ENCODE measurements at regions not wholly inside any gene's neighbourhood (a gene's known extent, or its start where the extent isn't known, plus 50 kb on each side); places are given as distances from the start of the nearest gene placed in this dataset.

DNA sequence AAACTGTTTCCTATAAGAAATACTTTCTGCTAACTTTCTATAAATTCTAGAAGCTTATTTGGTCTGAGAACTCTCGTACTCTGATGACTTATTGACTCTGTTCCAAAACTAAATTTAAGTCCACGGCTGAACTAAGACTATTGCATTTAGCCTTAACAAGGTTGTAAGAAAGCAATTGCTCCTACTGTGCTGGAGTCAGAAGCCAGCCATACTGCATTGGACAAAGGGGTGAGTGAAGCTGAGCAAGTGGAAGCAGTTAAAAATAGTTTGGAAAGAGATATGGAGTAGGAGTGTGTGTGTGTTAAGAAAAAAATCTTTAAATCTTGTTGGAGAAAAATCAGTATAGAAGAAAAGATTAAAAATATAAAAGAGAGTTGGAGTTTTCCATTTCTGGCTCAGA lies 1360.1 kb upstream of the CELF2 start:
- no peak for DNase-seq (ENCODE audit: low read depth in 2 of 2, low spot score in 1 of 2)

GRCh38 chr10:9668411-9668810 lies 1349.3 kb upstream of the CELF2 start:
- DNase-seq (ENCODE audit: low read depth in 2 of 2, low spot score in 1 of 2) = no peak

DNA sequence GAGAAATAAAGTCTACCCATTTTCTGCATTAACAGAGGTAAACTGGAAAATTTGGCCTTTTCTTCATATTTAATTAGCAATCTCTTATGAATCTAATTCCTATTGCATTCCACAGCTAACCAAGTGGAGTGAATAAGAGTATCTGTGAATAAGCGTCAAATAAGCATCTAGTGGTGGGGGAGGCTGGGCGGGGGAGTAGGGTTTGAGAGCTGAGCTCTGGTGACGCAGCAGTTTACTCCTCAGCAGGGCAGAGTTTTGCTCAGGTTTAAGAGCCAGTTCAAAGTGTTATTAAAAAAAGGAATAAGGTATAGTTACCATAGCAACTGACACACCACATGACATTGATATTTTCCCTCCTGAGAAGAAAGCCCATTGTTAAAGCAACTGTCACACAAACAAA lies 1346.8 kb upstream of the CELF2 start:
- no peak for DNase-seq (ENCODE audit: low read depth in 2 of 2, low spot score in 1 of 2)

DNA sequence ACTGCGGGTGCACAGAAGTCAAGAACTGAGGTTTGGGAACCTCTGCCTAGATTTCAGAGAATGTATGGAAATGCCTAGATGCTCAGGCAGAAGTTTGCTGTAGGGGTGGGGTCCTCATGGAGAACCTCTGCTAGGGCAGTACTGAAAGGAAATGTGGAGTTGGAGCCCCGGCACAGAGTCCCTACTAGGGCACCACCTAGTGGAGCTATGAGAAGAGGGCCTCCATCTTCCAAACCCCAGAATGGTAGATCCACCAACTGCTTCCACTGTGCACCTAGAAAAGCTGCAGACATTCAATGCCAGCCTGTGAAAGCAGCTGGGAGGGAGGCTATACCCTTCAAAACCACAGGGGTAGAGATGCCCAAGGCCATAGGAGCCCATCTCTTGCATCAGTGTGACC lies 1336.0 kb upstream of the CELF2 start:
- no peak for DNase-seq (ENCODE audit: low read depth in 2 of 2, low spot score in 1 of 2)

DNA sequence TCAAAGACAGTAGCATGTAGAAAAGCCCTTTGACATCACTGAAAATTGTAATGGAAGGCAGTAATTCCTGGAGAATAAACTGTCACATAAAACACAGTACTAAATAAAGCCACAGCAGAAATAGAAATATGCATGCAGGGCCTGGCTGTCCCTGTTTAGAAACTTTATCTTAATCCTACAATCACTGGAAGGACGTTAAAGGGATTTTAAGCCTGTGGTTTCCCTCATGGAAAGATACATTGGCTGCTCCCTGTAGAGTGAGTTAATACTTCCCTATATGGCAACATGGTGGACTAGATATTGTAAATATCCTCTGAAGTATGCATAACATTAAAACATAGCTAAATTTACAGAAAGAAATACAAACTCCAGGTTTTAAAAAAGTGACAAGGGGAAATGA lies 1334.9 kb upstream of the CELF2 start:
- DNase-seq (ENCODE audit: low read depth in 2 of 2, low spot score in 1 of 2) = no peak

DNA sequence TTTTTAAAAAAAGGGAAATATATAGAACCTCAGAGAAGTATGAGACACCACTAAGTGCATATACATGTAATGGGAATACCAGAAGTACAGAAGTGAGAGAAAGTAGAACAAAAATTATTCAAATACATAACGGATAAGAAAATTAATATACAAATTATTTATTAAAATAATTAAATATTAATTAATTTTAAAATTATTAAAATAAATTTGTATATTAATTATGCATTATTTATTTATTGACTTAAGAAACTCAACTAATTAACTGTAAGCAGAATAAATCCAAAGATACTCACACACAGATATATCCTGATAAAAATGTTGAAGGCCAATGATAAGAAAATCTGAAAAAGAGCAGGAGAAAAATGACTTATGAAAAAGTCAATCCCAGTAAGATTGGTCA lies 1333.5 kb upstream of the CELF2 start:
- DNase-seq (ENCODE audit: low read depth in 2 of 2, low spot score in 1 of 2) = no peak

DNA sequence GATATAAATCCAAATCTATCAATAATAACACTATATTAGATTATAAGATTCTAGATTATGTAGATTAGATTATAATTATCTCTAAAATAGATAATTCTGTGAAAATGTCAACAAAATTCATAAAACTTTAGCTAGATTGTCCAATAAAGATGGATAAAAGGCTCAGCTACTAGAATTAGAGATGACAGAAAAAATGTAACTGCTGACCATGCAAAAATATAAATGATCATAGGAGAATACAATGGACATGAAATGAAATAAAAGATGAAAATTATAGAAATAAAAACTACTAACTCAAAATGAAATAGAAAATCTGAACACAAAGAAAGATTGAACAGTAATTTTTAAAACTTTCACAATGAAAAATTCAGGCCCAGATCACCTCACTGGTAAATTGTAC lies 1332.1 kb upstream of the CELF2 start:
- no peak for DNase-seq (ENCODE audit: low read depth in 2 of 2, low spot score in 1 of 2)

- DNase-seq (ENCODE audit: low read depth in 2 of 2, low spot score in 1 of 2) = no peak
Measured at GRCh38 chr10:9688711-9689110, 1329.0 kb upstream of the CELF2 start.

- no peak for DNase-seq (ENCODE audit: low read depth in 2 of 2, low spot score in 1 of 2)
Measured at GRCh38 chr10:9707216-9707615, 1310.5 kb upstream of the CELF2 start.

- DNase-seq (ENCODE audit: low read depth in 2 of 2, low spot score in 1 of 2) = no peak
Measured at GRCh38 chr10:9709849-9710248, 1307.8 kb upstream of the CELF2 start.

GRCh38 chr10:9712393-9712792 lies 1305.3 kb upstream of the CELF2 start:
- DNase-seq (ENCODE audit: low read depth in 2 of 2, low spot score in 1 of 2) = no peak

DNA sequence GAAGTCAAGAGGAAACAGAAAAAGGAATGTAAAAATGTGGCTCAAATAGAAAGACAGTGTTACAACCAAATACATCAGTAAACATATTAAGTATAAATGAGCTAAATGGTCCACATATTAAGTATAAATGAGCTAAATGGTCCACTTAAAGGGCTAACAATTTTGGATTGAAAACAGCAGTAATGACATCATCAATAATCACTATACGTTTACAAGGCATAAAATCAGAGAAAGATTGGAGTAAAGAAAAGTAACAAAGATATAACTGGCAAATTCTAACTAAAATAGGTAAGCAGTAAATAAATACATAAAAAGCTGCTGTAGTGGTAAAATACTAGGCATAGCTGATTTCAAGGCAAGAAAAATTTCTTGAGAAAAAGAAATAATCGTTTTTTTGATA lies 1298.4 kb upstream of the CELF2 start:
- DNase-seq (ENCODE audit: low read depth in 2 of 2, low spot score in 1 of 2) = no peak

DNA sequence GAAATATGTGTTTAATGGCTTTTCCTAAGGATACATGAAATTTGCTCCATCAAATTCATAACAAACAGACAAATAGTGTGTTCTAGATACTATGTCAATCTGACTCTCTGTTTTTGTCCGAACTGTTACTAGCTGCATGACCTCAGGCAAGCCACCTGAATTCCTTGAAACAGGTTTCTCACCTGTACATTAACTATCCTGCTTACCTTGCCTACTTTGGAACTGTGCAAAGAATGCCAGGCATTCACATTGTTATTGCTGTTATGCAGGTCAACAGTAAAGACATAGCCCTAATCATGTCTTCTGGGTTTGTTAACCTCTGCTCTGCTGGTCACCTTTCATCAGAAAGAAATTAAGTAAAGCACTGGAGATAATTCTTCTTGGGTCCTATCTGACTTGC lies 1283.9 kb upstream of the CELF2 start:
- no peak for DNase-seq (ENCODE audit: low read depth in 2 of 2, low spot score in 1 of 2)

DNA sequence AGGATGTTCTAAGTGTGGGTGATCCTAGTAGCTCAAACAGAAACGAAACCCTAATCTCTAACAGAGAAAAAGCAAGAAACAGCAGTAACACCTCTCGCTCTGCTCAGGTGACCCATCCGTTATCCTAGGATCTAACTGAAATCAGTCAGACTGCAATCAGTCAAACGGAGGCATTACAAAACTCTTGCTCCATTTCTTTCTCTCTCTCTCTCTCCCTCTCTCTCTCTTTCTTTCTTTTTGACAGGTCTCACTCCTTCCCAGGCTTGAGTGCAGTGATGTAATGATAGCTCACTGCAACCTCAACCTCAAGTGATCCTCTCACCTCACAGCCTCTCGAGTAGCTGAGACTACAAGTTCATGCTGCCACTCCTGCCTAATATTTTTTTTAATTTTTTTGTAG lies 1283.5 kb upstream of the CELF2 start:
- DNase-seq (ENCODE audit: low read depth in 2 of 2, low spot score in 1 of 2) = no peak

- no peak for DNase-seq (ENCODE audit: low read depth in 2 of 2, low spot score in 1 of 2)
Measured at GRCh38 chr10:9735731-9736130, 1281.9 kb upstream of the CELF2 start.

DNA sequence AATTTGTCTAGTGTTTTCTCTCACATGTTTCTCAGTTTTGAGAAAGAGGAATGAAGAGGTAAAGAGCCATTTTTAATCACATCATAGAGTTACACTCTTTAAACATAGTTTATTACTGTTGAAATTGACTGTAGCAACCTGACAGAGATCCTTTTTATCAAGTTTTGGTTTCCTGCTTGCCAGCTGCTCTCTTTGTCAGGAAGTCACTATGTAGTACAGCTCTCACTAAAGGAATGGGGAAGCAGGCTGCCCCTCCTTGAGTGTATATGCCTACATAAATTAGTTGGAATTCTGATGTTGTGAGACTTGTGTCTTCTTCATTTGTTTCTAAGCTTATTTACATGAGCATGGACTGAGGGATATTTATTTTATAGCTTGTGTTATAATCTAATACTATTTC lies 1274.0 kb upstream of the CELF2 start:
- DNase-seq (ENCODE audit: low read depth in 2 of 2, low spot score in 1 of 2) = no peak

DNA sequence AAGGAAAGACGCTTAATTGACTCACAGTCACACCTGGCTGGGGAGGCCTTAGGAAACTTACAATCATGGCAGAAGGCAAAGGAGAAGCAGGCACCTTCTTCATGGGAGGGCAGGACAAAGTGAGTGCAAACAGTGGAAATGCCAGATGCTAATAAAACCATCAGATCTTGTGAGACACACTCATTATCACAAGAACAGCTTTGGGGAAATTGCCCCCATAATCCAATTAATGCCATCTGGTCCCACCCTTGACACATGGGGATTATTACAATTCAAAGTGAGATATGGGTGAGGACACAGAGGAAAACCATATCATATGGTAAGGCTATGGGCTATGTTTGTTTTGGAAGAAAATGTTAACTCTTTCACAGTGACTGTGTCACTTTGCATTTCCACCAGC lies 1272.5 kb upstream of the CELF2 start:
- DNase-seq (ENCODE audit: low read depth in 2 of 2, low spot score in 1 of 2) = no peak

DNA sequence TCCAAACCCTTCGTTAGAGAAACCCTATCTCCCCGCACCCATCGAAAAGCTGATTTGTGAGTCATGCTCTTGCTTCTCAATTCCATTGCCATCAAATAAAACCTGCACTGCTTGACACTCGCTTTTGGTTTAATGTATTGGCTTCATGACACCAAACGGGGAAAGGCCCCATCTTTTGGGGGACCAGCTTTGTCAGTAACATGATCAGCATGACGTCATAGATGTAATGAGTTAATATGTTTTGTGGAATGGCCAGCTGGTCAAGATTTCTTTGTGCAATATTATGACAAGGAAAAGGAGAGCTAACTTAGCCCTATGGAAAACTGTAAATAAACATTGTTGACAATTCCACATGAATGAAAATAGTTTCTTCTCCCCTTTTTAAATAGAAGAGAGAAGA lies 1260.5 kb upstream of the CELF2 start:
- no peak for DNase-seq (ENCODE audit: low read depth in 2 of 2, low spot score in 1 of 2)

DNA sequence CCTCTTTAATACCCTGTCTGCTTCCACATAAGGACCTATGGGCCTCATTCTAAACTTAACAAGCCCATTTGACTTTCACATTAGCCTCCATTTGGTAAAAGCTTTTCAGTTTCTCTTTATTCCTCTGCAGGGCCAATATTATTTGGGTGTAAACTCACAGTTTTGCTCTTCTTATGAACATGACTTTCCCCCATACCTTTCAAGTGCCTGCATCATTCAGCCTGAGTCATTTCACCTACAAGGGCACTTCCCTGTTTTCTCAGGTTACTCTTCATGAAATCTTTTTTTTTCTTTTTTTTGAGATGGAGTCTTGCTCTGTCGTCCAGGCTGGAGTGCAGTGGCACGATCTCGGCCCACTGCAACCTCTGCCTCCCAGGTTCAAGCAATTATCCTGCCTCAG lies 1258.1 kb upstream of the CELF2 start:
- no peak for DNase-seq (ENCODE audit: low read depth in 2 of 2, low spot score in 1 of 2)

GRCh38 chr10:9762966-9763656 lies 1254.6 kb upstream of the CELF2 start:
- no peak for DNase-seq (ENCODE audit: low read depth in 2 of 2, low spot score in 1 of 2)

- no peak for DNase-seq (ENCODE audit: low read depth in 2 of 2, low spot score in 1 of 2)
Measured at GRCh38 chr10:9766762-9767161, 1250.9 kb upstream of the CELF2 start.

- DNase-seq (ENCODE audit: low read depth in 2 of 2, low spot score in 1 of 2) = no peak
Measured at GRCh38 chr10:9781666-9782065, 1236.0 kb upstream of the CELF2 start.

DNA sequence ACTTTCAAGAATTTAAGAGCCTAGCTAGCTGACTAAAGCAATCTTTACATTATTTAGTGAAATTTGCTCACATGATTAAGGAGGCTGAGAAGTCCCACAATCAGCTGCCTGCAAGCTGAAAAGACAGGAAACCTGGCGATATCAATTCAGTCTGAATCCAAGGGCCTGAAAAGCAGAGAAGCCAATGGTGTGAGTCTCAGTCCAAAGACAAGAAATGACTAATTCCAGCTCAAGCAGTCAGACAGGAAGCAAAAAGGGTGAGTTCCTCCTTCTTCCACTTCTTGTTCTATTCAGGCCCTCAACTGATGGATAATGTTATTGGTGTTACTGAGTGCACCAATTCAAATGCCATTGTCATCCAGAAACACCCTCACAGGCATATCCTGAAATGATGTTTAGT lies 1231.6 kb upstream of the CELF2 start:
- DNase-seq (ENCODE audit: low read depth in 2 of 2, low spot score in 1 of 2) = no peak

GRCh38 chr10:9786576-9786975 lies 1231.1 kb upstream of the CELF2 start:
- DNase-seq (ENCODE audit: low read depth in 2 of 2, low spot score in 1 of 2) = no peak
